ENCODE measurements at regions not wholly inside any gene's neighbourhood (a gene's known extent, or its start where the extent isn't known, plus 50 kb on each side); places are given as distances from the start of the nearest gene placed in this dataset.

- H3K4me3 ChIP-seq (ENCODE audit: low read depth, low read length), result no peak overlapping the region
These were observed 128.0 kb downstream of the KIF20B start for GRCh38 chr10:89829262-89829886.

GRCh38 chr10:89829887-89830269 lies 128.5 kb downstream of the KIF20B start:
- no peak overlapping the region for H3K4me3 ChIP-seq (ENCODE audit: low read depth, low read length)
- no peak for DNase-seq (ENCODE audit: low read depth)

More at GRCh38 chr10:89829262-89829886, 128.0 kb downstream of the KIF20B start:
- DNase-seq (ENCODE audit: low read depth), result no peak

DNA sequence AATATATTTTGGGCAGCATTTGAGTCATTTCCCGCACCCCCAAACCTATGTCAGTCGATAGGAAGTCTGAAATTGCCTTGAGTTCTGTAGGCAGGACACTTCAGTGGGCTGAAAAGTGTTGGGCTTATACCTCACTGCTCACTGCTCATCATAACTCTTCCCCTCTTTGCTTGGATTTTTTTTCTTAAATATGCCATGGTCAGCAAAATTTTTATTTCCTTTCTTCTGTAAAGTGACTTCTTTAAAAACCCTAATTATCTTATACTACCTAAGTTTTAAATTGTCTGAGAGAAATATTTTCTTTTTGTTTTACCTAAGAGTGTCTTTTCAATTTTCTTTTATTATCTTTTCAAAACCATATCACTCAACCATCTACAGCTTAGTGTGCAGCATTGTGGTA lies 129.2 kb downstream of the KIF20B start:
- H3K4me3 ChIP-seq (ENCODE audit: low read depth, low read length), result no peak overlapping the region

GRCh38 chr10:89836840-89837164 lies 135.4 kb downstream of the KIF20B start:
- no peak for DNase-seq (ENCODE audit: low read depth)
- H3K4me3 ChIP-seq (ENCODE audit: low read depth, low read length), result peak overlapping the region; percentile 45

More for the DNA sequence above, 129.2 kb downstream of the KIF20B start:
- no peak for DNase-seq (ENCODE audit: low read depth)

DNA sequence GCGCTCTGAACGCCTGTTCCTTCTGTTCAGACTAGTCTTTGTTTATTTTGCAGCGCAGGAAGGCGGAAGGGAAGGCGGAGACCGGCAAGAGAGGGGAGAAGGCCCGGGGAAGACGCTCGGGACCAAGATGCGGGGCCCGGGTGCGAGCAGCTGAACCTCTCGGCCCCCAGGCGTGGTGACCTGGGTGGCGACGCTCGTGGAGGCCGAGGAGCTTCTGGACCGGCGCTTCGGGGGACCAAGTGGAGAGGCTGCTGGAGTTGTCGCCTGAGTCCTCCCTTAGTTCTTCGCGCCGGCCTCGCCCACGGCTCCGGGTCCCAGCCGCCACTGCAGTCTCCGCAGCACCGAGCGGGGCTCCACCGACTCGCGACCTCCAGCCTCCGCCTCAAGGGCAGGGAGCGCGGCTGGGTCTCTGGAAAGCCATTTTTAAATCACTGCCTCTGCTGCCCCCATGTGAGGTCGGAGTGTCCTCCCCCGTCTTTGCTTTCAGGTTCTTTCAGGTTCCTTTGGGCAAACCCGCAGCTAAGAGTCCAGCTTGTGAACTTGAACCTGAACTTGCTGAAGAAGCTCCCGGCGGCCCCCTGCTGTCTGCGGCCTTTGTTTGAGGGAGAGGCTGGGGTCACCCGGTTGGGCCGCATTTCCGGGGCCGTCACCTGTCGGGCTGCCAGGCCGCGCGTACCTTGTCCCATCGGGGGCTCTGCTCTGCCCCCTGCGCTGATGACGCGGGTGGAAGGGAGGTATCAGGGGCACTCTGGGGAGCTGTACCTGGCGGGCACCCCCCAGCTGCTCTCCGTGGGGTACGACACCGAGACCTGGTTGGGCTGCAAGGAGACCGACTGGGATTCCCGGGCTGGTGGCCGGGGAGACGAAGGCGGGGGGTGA lies 136.0 kb downstream of the KIF20B start:
- no peak for DNase-seq (ENCODE audit: low read depth)
- peak overlapping the region; percentile 45 for H3K4me3 ChIP-seq (ENCODE audit: low read depth, low read length)

- peak overlapping the region; percentile 45 for H3K4me3 ChIP-seq (ENCODE audit: low read depth, low read length)
- no peak for DNase-seq (ENCODE audit: low read depth)
These were observed 136.7 kb downstream of the KIF20B start for GRCh38 chr10:89838044-89838615.

GRCh38 chr10:89845541-89846280 lies 144.3 kb downstream of the KIF20B start:
- H3K4me3 ChIP-seq (ENCODE audit: low read depth, low read length), result no peak overlapping the region
- DNase-seq (ENCODE audit: low read depth), result peak; percentile 4

GRCh38 chr10:89846281-89846630 lies 144.9 kb downstream of the KIF20B start:
- H3K4me3 ChIP-seq (ENCODE audit: low read depth, low read length), result no peak overlapping the region
- no peak for DNase-seq (ENCODE audit: low read depth)

DNA sequence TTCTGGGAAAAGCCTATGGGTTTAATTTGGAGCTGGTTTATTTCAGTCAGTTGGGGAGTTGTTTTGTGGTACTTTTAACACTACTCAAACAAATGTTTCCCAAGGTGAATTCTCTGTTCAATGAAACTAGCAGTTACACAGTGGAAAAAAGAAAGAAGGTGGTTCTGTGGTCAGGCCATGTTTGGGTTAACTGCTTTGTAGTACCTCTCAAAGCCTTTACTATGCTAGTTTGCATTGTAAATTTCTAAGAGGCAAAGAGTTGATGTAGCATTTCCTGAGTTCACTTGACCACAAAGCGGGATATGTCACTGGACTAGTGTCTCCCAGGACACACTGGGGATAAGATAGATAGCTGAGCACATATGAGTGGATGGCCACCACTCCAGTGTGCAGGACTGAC lies 145.4 kb downstream of the KIF20B start:
- DNase-seq (ENCODE audit: low read depth), result no peak
- H3K4me3 ChIP-seq (ENCODE audit: low read depth, low read length), result no peak overlapping the region

DNA sequence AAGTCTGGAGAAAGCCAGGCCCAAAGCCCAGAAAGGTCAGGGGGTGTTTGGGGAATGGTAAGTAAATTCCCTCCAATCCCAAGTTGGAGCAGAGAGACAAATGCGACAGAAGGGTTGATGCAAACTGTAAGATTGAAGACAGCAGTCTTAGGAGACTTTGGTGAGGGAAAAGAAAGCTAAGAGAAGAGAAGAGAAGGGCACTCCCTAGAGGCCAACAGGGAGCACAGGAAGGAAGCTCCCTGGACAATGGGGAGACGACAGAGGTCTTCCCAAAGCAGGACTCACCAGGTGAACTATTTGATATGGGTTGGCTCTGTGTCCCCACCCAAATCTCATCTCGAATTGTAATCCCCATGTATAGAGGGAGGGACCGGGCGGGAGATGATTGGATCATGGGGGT lies 151.5 kb downstream of the KIF20B start:
- no peak for DNase-seq (ENCODE audit: low read depth)

DNA sequence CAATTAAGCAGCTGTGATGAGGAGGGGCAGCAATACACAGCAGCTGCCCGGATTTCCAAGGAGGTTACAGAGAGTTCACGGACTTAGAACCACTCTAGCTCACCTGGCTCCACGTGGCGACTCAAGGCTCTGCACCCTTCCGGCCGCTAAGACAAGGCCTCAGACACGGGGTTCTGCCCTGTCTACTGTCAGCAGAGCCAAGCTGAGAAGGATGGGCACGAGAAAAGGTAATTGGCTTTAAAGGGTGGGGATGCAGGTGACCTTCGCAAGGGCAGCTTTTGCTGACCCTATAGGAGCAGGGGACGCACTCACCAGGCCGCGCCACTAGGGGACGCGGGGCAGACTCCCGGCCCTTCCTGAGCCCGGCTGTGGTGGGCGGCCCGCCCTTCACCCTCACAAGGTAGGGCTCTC lies 152.4 kb downstream of the KIF20B start:
- DNase-seq (ENCODE audit: low read depth), result no peak
- H3K4me3 ChIP-seq (ENCODE audit: low read depth, low read length), result no peak overlapping the region

More for the DNA sequence above, 151.5 kb downstream of the KIF20B start:
- no peak overlapping the region for H3K4me3 ChIP-seq (ENCODE audit: low read depth, low read length)

- H3K4me3 ChIP-seq (ENCODE audit: low read depth, low read length), result no peak overlapping the region
- no peak for DNase-seq (ENCODE audit: low read depth)
These were observed 156.1 kb downstream of the KIF20B start for GRCh38 chr10:89857431-89858042.

GRCh38 chr10:89861199-89861573 lies 159.8 kb downstream of the KIF20B start:
- no peak overlapping the region for H3K4me3 ChIP-seq (ENCODE audit: low read depth, low read length)
- no peak for DNase-seq (ENCODE audit: low read depth)

DNA sequence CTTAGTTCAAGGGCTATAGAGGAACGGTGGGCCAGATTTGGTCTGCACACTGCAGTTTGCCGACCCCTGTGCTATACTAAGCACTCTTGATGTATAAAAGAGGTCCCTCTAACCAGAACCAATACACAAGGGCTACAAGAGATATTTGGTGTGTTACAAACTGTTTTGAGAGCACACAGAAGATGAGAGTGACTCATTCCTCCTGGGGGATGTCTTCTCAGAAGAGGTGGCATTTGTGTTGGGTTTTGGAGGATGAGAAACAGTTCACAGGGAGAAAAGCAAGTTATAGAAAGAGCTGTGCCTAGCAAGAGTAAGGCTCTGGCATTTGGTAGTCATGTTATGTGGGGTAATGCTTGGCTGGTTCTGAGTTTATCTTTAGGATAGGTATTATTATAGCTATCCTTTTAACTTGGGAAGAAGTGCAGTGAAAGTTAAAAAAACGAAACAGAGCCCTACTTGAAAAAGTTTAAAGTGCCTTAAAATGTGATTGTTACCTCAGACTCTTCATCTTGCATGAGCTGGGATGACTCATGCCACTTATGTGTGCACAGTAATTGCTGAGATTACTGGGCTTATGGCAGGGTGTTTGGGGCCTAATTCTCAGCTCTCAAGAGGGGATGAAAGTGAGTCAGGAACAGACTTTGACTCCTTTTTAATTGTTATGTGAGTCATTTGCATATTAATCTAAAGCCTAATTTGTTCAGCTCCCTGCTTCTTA lies 160.4 kb downstream of the KIF20B start:
- H3K4me3 ChIP-seq (ENCODE audit: low read depth, low read length), result no peak overlapping the region
- DNase-seq (ENCODE audit: low read depth), result peak; percentile 73

- H3K4me3 ChIP-seq (ENCODE audit: low read depth, low read length), result no peak overlapping the region
- no peak for DNase-seq (ENCODE audit: low read depth)
These were observed 166.6 kb downstream of the KIF20B start for GRCh38 chr10:89867964-89868363.

DNA sequence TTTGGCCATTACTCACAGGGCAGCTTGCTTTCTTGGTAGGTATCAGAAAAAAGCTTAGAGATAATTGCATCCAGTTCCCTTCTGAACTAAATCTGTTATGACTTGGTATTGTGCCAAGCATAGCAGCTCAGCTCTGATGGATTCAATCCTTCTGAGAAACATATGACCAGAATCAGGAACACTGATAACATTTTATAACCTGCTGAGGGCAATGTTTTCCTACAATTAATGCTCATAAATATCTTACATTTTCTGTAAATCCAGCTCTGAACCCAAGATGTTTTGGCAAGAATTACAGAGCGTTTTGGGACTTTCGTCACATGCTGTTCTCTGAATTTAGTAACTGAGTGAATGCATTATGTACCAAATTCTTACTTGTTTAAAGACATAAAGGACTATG lies 167.8 kb downstream of the KIF20B start:
- DNase-seq (ENCODE audit: low read depth), result no peak
- H3K4me3 ChIP-seq (ENCODE audit: low read depth, low read length), result no peak overlapping the region

GRCh38 chr10:89869592-89870156 lies 168.3 kb downstream of the KIF20B start:
- no peak for DNase-seq (ENCODE audit: low read depth)
- no peak overlapping the region for H3K4me3 ChIP-seq (ENCODE audit: low read depth, low read length)

GRCh38 chr10:89870936-89871335 lies 169.5 kb downstream of the KIF20B start:
- H3K4me3 ChIP-seq (ENCODE audit: low read depth, low read length), result no peak overlapping the region
- no peak for DNase-seq (ENCODE audit: low read depth)

DNA sequence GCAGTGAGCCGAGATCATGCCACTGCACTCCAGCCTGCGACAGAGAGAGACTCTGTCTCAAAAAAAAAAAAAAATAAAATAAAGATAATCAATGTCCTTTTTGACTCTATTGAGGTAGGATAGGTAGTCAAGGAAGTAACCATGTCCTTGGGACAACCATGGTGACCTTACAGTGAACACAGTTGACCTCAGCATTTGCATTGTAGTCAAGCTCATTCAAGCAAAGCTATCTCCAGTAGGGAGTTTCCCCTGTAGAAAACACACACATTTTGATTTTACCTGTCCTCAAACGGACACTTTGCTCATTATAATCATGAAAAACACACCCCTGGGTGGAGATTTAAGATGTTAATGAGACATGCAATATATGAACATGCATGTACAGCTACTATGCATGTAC lies 171.7 kb downstream of the KIF20B start:
- H3K4me3 ChIP-seq (ENCODE audit: low read depth, low read length), result no peak overlapping the region
- DNase-seq (ENCODE audit: low read depth), result no peak

All from skeletal muscle cell (primary cell).